ENCODE measurements at regions not wholly inside any gene's neighbourhood (a gene's known extent, or its start where the extent isn't known, plus 50 kb on each side); places are given as distances from the start of the nearest gene placed in this dataset.

DNA sequence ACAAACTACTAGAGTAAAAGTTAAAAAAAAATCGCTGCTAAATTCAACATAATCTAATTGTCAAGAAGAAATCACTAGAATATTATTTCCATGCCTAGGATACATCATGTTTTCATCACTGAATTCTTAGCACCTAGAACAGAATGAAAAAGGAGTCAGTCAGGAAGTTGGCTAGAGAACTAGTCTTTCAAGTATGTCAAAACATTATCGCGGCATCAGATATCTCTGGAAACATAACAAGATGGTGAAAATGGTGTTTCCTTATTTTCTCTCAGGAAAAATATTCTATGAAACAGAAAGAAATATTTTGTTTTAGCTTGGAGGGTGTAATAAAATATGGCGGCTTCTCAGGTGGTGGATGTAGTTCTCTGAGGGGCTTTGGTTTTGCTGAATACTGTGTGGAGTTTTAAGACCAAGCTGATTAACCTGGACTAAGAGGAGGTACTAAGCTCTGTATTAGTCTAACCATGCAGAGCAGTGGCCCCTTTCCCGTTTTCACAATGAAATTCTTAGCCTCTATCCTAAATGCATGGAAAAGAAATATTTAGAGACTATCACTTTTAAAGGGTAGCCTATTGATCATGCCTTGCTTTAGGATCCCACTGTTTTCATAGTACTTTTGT, 205.6 kb downstream of the MDFIC start:
- no peak for DNase-seq (ENCODE audit: low read depth in 1 of 2, low spot score in 2 of 2)

More for the DNA sequence above, 205.6 kb downstream of the MDFIC start:
- Histone ChIP-seq H4K91ac (replicated peaks; ENCODE audit: insufficient read length, low read length) (no peak overlapping the region), H2BK20ac (ENCODE audit: low read length) (no peak overlapping the region), H3K9ac (replicated peaks in 1 of 4; ENCODE audit: extremely low read depth in 1 of 4, low read depth in 3 of 4, low read length in 3 of 4) (no peak overlapping the region), H3K4me1 (replicated peaks in 1 of 4; ENCODE audit: control insufficient read depth in 3 of 4, insufficient read depth in 4 of 4, low read length in 3 of 4) (no peaks in the 10 kb centered on the region), H2BK5ac (ENCODE audit: low read depth, low read length) (no peak overlapping the region), H2BK15ac (ENCODE audit: low read length) (no peak overlapping the region), H2BK120ac (replicated peaks; ENCODE audit: low read depth, low read length) (no peak overlapping the region), H3K18ac (ENCODE audit: extremely low read depth, low read length) (no peak overlapping the region), H3K4me2 (ENCODE audit: insufficient read depth in 1 of 2, low read depth in 2 of 2, low read length in 2 of 2) (no peak overlapping the region), H3K23me2 (ENCODE audit: low read depth, low read length) (no peaks in the 10 kb centered on the region), H4K8ac (ENCODE audit: extremely low read depth, insufficient read depth, low read length) (no peak overlapping the region), H3K27me3 (replicated peaks in 1 of 4; ENCODE audit: control insufficient read depth in 3 of 4, extremely low read depth in 1 of 4, insufficient read depth in 3 of 4, low read length in 3 of 4) (no peaks in the 10 kb centered on the region), H4K5ac (ENCODE audit: insufficient read length, low read depth, low read length) (no peak overlapping the region), H3K79me1 (ENCODE audit: low read depth, low read length) (no peaks in the 10 kb centered on the region), H3K79me2 (ENCODE audit: control insufficient read depth in 1 of 2, insufficient read depth in 2 of 2, low read length in 2 of 2) (no peaks in the 10 kb centered on the region), H2AK5ac (ENCODE audit: low read depth, low read length) (no peak overlapping the region), H2AFZ (ENCODE audit: low read length) (no peak overlapping the region), H3K9me3 (ENCODE audit: insufficient read depth in 2 of 2, low read depth in 1 of 2, low read length in 1 of 2) (no peaks in the 10 kb centered on the region), H3K36me3 (ENCODE audit: control insufficient read depth in 2 of 4, insufficient read depth in 4 of 4, low read length in 3 of 4) (no peaks in the 10 kb centered on the region), H3K4me3 (ENCODE audit: extremely low read depth in 1 of 4, insufficient read depth in 2 of 4, low read depth in 3 of 4, low read length in 4 of 4) (no peak overlapping the region), H3K27ac (ENCODE audit: low read depth, low read length) (no peak overlapping the region), H3K56ac (replicated peaks; ENCODE audit: insufficient read length, low read depth, low read length) (no peak overlapping the region), H3K14ac (ENCODE audit: insufficient read length) (no peak overlapping the region), H4K20me1 (replicated peaks in 1 of 2; ENCODE audit: control insufficient read depth in 1 of 2, insufficient read depth in 2 of 2, low read length in 2 of 2) (no peaks in the 10 kb centered on the region), H3K23ac (ENCODE audit: insufficient read length) (no peak overlapping the region), H3K4ac (replicated peaks; ENCODE audit: insufficient read length, low read depth, low read length) (no peak overlapping the region), H2BK12ac (ENCODE audit: low read depth, low read length) (no peak overlapping the region)
- CTCF ChIA-PET (ENCODE audit: partially characterized antibody) = interaction anchor here (1.2 kb wide), 1 partner anchor 129 kb away, joined by 3 read pairs; no protein-coding TSS in a partner anchor
- FAIRE-seq = no peak
- WGBS, 2 experiments (ENCODE audit: extremely low coverage in 1 of 2, insufficient coverage in 1 of 2, insufficient read length in 1 of 2, insufficient replicate concordance in 2 of 2, low coverage in 1 of 2, low lambda C conversion rate in 2 of 2, missing lambda C conversion rate in 1 of 2) = 94% methylated on average over 5 of the region's 5 CpGs; no CpG with 5 or more reads in 1 of the 2 experiments
- TF ChIP-seq SIX5 (IDR thresholded peaks at IDR 0.05; ENCODE audit: low read depth, low read length) (no peak), CTBP2 (IDR thresholded peaks at IDR 0.05; ENCODE audit: borderline replicate concordance, insufficient read depth, insufficient read length, low read length) (no peak), TBP (IDR thresholded peaks at IDR 0.05; ENCODE audit: low read depth, low read length) (no peak), ASH2L (IDR thresholded peaks at IDR 0.05; ENCODE audit: low read length) (no peak), SP2 (IDR thresholded peaks at IDR 0.05; ENCODE audit: low read length) (no peak), CBX8 (IDR thresholded peaks at IDR 0.05; ENCODE audit: borderline replicate concordance, low read depth, low read length) (no peak), MAFK (IDR thresholded peaks at IDR 0.05; ENCODE audit: low read depth, low read length) (no peak), NANOG (IDR thresholded peaks at IDR 0.05; ENCODE audit: insufficient read depth, low read depth, low read length, poor library complexity, severe bottlenecking) (no peak), RNF2 (IDR thresholded peaks at IDR 0.05; ENCODE audit: borderline replicate concordance, low read depth, low read length, missing control alignments, poor library complexity, severe bottlenecking) (no peak), POU5F1 (IDR thresholded peaks at IDR 0.05; ENCODE audit: low read depth, low read length) (no peak), SIN3A (conservative IDR thresholded peaks at IDR 0.05 in 1 of 2, IDR thresholded peaks at IDR 0.05 in 1 of 2; ENCODE audit: low read depth in 1 of 2, low read length in 2 of 2) (no peak)
- POLR2A ChIA-PET (ENCODE audit: partially characterized antibody) = no interaction called here
